D721Med (cell line): ENCODE measurements at regions not wholly inside any gene's neighbourhood (a gene's known extent, or its start where the extent isn't known, plus 50 kb on each side); places are given as distances from the start of the nearest gene placed in this dataset.
"Not testable (repeated sequence)": the region's sequence is repeated elsewhere in the genome, so short reads cannot be mapped to it uniquely, and the experiment has no call there.

Source experiments
- DNase-seq: peaks from one replicate; pipeline ENCODE4 v3.0.0; 2011; ENCODE audit warnings: low spot score; ENCODE audit not compliant: insufficient read length
- FAIRE-seq: peaks from 2 replicates; lab custom pipeline; 2011; peaks lifted over from hg19 to GRCh38; lab: Jason Lieb, UNC
- TF ChIP-seq, protein P1 (sequence below): IDR thresholded peaks from 2 replicates; pipeline ENCODE4 v1.5.1; 2012; ENCODE audit warnings: mild to moderate bottlenecking, control low read depth; ENCODE audit not compliant: insufficient read depth; ENCODE audit errors: missing control alignments

DNA sequence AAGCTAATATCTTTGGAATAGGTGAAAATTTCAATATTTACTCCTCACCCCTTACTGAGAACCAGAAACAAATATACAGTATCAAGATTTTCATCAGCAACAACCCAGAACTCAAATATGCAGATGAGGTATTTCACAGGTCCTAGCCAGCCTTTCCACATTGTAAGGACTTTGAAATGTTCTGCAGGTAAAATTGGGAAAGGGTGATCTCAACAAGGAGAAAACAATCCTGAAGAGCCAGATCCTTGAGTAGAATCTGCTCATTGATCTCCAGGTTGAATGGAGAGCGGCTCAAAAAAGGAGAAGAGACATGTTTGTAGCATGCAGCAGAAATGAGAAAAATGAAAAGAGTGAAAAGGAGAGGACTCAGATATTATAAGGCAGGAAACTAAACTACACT lies 493.3 kb upstream of the NAALADL2 start:
- DNase-seq = no peak
- TF ChIP-seq, protein P1, sequence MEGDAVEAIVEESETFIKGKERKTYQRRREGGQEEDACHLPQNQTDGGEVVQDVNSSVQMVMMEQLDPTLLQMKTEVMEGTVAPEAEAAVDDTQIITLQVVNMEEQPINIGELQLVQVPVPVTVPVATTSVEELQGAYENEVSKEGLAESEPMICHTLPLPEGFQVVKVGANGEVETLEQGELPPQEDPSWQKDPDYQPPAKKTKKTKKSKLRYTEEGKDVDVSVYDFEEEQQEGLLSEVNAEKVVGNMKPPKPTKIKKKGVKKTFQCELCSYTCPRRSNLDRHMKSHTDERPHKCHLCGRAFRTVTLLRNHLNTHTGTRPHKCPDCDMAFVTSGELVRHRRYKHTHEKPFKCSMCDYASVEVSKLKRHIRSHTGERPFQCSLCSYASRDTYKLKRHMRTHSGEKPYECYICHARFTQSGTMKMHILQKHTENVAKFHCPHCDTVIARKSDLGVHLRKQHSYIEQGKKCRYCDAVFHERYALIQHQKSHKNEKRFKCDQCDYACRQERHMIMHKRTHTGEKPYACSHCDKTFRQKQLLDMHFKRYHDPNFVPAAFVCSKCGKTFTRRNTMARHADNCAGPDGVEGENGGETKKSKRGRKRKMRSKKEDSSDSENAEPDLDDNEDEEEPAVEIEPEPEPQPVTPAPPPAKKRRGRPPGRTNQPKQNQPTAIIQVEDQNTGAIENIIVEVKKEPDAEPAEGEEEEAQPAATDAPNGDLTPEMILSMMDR = no peak
- no peak for FAIRE-seq

DNA sequence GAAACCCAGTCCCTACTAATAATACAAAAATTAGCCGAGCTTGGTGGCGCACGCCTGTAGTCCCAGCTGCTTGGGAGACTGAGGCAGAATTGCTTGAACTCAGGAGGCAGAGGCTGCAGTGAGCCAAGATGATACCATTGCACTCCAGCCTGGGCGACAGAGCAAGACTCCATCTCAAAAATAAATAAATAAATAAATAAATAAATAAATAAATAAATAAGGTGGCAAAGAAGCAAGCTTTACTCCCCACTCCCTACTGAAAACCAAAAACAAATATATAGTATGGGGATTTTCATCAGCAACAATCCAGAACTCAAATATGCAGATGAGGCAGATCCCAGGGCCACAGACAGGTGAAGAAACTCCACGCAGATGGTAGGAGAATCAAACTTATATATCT lies 492.2 kb upstream of the NAALADL2 start:
- FAIRE-seq, DNase-seq: not testable (repeated sequence)

- DNase-seq (no peak), FAIRE-seq (no peak)
- TF ChIP-seq, protein P1 = no peak
Observed at GRCh38 chr3:174376346-174376745, 482.8 kb upstream of the NAALADL2 start.

DNA sequence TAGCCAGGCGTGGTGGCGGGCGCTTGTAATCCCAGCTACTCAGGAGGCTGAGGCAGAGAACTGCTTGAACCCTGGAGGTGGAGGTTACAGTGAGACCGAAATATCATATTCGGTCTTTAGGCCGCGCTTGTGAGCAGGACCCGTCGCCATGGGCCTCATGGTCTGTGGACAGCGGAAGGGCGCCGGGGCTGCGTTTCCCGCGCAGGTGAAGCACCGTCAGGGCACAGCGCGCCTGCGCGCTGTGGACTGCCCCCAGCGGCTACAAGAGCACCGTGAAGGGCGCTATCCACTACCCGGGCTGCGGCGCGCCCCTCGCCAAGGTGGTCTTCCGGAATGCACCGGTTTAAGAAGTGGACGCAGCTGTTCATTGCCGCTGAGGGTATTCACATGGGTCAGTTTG lies 482.0 kb upstream of the NAALADL2 start:
- DNase-seq (no peak), FAIRE-seq (no peak)
- TF ChIP-seq, protein P1 = no peak

GRCh38 chr3:174377684-174378083 lies 481.4 kb upstream of the NAALADL2 start:
- no peak for DNase-seq
- TF ChIP-seq, protein P1 = no peak
- no peak for FAIRE-seq

- FAIRE-seq (no peak), DNase-seq (no peak)
- TF ChIP-seq, protein P1 = no peak
Observed at GRCh38 chr3:174382878-174383277, 476.3 kb upstream of the NAALADL2 start.

GRCh38 chr3:174387736-174388135 lies 471.4 kb upstream of the NAALADL2 start:
- no peak for FAIRE-seq
- TF ChIP-seq, protein P1 = no peak
- DNase-seq = no peak

DNA sequence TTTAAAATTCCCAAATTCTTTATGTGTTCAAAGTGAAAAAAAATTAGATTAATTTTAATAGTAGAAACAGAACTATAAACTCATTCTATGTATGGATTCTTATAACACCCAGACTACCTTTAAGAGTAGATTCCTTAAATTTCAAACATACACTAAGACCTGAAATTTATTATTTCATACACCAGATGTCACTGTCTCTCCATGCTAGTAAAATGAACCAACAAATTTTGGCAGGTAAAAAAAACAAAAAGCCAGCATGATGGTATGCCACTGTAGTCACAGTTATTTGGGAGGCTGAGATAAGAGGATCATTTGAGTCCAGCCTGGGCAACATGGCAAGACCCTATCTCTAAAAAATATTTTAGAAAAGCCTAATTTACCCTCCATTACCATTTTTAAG lies 461.3 kb upstream of the NAALADL2 start:
- FAIRE-seq (no peak), DNase-seq (no peak)
- TF ChIP-seq, protein P1 = peak; percentile 36
